CD4-positive, CD25-positive, alpha-beta regulatory T cell (primary cell): ENCODE measurements at regions not wholly inside any gene's neighbourhood (a gene's known extent, or its start where the extent isn't known, plus 50 kb on each side); places are given as distances from the start of the nearest gene placed in this dataset.
"Not testable (repeated sequence)": the region's sequence is repeated elsewhere in the genome, so short reads cannot be mapped to it uniquely, and the experiment has no call there.

ENCODE experiments used
- ATAC-seq, 2 donors: fragments of 150-1000 bp; cut with Tn5 transposase; one replicate each; pipeline ENCODE4 v1.10.0; 2021; ENCODE audit warnings: low read depth in 2 of 2, moderate number of reproducible peaks in 2 of 2, moderate library complexity in 1 of 2
- DNase-seq, 3 donors: peaks; one replicate each; pipeline versions ENCODE4 v3.0.0 to v3.0.0-alpha.2; 2012 to 2022; ENCODE audit warnings: mixed read lengths in 1 of 3
- H3K27ac ChIP-seq: one replicate; pipeline ENCODE4 v1.7.0; 2013; ENCODE audit warnings: mild to moderate bottlenecking, low read length; ENCODE audit not compliant: insufficient read depth, poor library complexity, severe bottlenecking
- H3K27me3 ChIP-seq: one replicate; pipeline ENCODE4 v1.7.0; 2013; ENCODE audit warnings: low read length; ENCODE audit not compliant: control insufficient read depth, insufficient read depth
- H3K36me3 ChIP-seq: one replicate; pipeline ENCODE4 v1.7.0; 2013; ENCODE audit warnings: mild to moderate bottlenecking, low read length, moderate library complexity; ENCODE audit not compliant: control insufficient read depth, insufficient read depth
- H3K4me1 ChIP-seq: 2 replicates; pipeline ENCODE4 v1.7.0; 2013; ENCODE audit warnings: mild to moderate bottlenecking, low read length; ENCODE audit not compliant: insufficient read depth, control insufficient read depth, poor library complexity, severe bottlenecking
- H3K4me3 ChIP-seq: one replicate; pipeline ENCODE4 v1.7.0; 2013; ENCODE audit warnings: low read depth, mild to moderate bottlenecking, low read length, moderate library complexity
- H3K9me3 ChIP-seq, 2 experiments: 1 replicate in 1 of 2; 2 replicates in 1 of 2; pipeline ENCODE4 v1.7.0; 2013; ENCODE audit warnings: low read length in 2 of 2, mild to moderate bottlenecking in 1 of 2, moderate library complexity in 1 of 2; ENCODE audit not compliant: control insufficient read depth in 2 of 2
- H3K27ac Mint-ChIP-seq, 3 donors: one replicate each; pipeline ENCODE4 v1.8.0; 2020 to 2022; ENCODE audit warnings: mild to moderate bottlenecking in 3 of 3, mixed read lengths in 3 of 3, moderate library complexity in 2 of 3
- H3K27me3 Mint-ChIP-seq: one replicate; pipeline ENCODE4 v1.8.0; 2022; ENCODE audit warnings: mild to moderate bottlenecking, mixed read lengths
- H3K36me3 Mint-ChIP-seq: one replicate; pipeline ENCODE4 v1.8.0; 2020; ENCODE audit warnings: mixed read lengths
- H3K4me1 Mint-ChIP-seq, 4 donors: one replicate each; pipeline ENCODE4 v1.8.0; 2020 to 2022; ENCODE audit warnings: mixed read lengths in 4 of 4, mild to moderate bottlenecking in 1 of 4
- H3K4me3 Mint-ChIP-seq, 4 donors: one replicate each; pipeline ENCODE4 v1.8.0; 2020 to 2022; ENCODE audit warnings: mild to moderate bottlenecking in 4 of 4, mixed read lengths in 4 of 4, moderate library complexity in 3 of 4
- H3K9me3 Mint-ChIP-seq, 7 donors: one replicate each; pipeline ENCODE4 v1.8.0; 2020 to 2022; ENCODE audit warnings: mixed read lengths in 7 of 7, mild to moderate bottlenecking in 3 of 7, moderate library complexity in 2 of 7

DNA sequence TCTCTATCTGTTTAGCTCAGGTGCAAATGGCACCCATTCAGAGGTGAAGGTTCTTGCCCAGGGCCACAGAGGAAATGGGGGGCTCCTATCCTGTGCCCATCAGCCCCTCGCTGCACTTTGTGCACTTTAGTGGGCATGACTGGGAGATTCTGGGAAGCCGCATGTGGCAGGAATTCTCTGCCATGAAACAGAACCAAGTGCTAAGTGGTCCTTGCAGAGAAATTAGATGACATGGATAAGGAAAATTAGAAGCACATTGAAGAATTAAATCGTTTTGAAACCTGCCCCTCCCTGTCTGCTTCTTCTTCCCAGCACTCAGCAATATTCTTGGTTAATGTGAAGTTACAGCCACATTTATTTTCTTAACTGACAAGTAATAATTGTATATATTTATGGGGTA lies 185.2 kb upstream of the RTL1 start:
- H3K36me3 ChIP-seq = no peaks in the 10 kb centered on the region
- Mint-ChIP-seq H3K4me1 (no peaks in the 10 kb centered on the region), H3K27me3 (peaks cover 27% of the 10 kb centered on the region), H3K27ac (no peak overlapping the region), H3K4me3 (no peak overlapping the region), H3K36me3 (no peaks in the 10 kb centered on the region), H3K9me3 (peaks cover 0 to 4% (median 0%) of the 10 kb centered on the region in 7 donors)
- H3K9me3 ChIP-seq = no peaks in the 10 kb centered on the region
- no peak overlapping the region for H3K4me3 ChIP-seq
- no peaks in the 10 kb centered on the region for H3K27me3 ChIP-seq
- ATAC-seq = no peak
- DNase-seq = no peak
- H3K4me1 ChIP-seq = no peaks in the 10 kb centered on the region
- no peak overlapping the region for H3K27ac ChIP-seq

DNA sequence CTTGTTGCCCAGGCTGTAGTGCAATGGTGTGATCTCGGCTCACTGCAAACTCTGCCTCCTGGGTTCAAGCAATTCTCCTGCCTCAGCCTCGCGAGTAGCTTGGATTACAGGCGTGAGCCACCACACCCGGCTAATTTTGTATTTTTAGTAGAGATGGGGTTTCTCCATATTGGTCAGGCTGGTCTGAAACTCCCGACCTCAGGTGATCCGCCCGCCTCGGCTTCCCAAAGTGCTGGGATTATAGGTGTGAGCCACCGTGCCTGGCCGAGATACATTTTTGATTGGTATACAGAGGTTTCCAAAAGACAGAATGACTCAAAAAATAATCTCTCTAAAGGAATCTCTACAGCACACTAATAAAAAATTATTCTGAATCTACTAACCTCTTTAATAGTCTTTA lies 187.0 kb upstream of the RTL1 start:
- H3K27me3 ChIP-seq, ATAC-seq, H3K27ac ChIP-seq, H3K27ac Mint-ChIP-seq, H3K9me3 Mint-ChIP-seq, DNase-seq, H3K9me3 ChIP-seq, H3K36me3 Mint-ChIP-seq, H3K4me1 ChIP-seq, H3K36me3 ChIP-seq, H3K4me3 Mint-ChIP-seq, H3K4me3 ChIP-seq, H3K4me1 Mint-ChIP-seq: not testable (repeated sequence)
- peaks cover 26% of the 10 kb centered on the region for H3K27me3 Mint-ChIP-seq

DNA sequence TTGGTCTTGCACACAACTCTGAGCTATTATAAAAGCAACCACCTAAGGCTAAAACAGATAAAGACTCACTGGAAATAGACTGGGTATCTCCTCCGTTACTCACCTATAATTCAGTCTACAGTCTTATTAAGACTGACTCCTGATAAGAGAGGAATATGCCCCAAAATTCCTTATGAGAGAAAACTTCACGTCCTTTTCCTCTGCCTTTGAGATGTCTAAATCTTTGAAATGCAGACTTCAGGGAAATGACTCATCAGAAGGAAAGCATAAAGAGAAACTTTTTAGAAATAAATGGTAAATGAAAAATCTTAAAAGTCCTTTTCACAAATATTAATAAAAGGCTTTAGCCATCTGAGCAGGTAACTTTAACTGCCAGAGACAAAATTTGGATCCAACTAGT lies 187.5 kb upstream of the RTL1 start:
- no peaks in the 10 kb centered on the region for H3K9me3 ChIP-seq
- Mint-ChIP-seq H3K9me3 (peaks cover 0 to 2% (median 0%) of the 10 kb centered on the region in 7 donors), H3K4me1 (no peaks in the 10 kb centered on the region), H3K27me3 (peaks cover 26% of the 10 kb centered on the region), H3K36me3 (no peaks in the 10 kb centered on the region), H3K27ac (no peak overlapping the region), H3K4me3 (no peak overlapping the region)
- ATAC-seq = no peak
- no peak overlapping the region for H3K27ac ChIP-seq
- H3K27me3 ChIP-seq = no peaks in the 10 kb centered on the region
- no peaks in the 10 kb centered on the region for H3K4me1 ChIP-seq
- no peak for DNase-seq
- no peak overlapping the region for H3K4me3 ChIP-seq
- no peaks in the 10 kb centered on the region for H3K36me3 ChIP-seq

DNA sequence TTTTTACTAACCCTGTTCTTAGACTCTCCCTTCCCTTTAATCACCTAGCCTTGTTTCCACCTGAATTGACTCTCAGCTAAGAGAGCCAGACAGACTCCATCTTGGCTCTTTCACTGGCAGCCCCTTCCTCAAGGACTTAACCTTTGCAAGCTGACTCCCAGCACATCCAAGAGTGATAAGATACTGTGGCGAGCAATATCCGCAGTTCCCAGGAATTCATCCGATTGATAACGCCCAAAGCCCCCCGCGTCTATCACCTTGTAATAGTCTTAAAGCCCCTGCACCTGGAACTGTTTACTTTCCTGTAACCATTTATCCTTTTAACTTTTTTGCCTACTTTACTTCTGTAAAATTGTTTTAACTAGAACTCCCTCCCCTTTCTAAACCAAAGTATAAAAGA lies 191.4 kb upstream of the RTL1 start:
- H3K4me3 ChIP-seq, H3K36me3 ChIP-seq, H3K4me3 Mint-ChIP-seq, H3K36me3 Mint-ChIP-seq, H3K9me3 ChIP-seq, H3K27me3 ChIP-seq, H3K4me1 ChIP-seq, H3K9me3 Mint-ChIP-seq, H3K4me1 Mint-ChIP-seq, ATAC-seq, DNase-seq, H3K27ac Mint-ChIP-seq, H3K27ac ChIP-seq: not testable (repeated sequence)
- H3K27me3 Mint-ChIP-seq = peaks cover 16% of the 10 kb centered on the region

DNA sequence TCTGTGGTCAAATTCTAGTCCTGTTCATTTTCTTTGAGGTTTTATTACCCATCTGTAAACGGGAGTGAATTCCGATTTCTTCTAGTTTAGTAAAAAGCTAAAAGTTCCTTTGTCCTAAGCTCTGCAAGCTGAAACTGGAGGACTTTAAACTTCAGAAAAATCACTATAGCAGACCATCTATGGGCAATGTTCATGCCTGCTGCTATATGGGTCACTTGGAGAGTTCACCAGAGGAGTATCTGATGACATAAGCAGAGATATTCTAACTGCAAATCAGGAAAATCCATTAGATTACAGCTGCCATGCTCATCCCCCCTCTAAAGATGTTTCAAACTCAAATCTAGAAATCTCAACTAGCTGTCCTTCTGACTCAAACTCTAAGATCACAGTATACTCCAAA lies 193.0 kb upstream of the RTL1 start:
- Histone ChIP-seq H3K36me3 (no peaks in the 10 kb centered on the region), H3K27me3 (no peaks in the 10 kb centered on the region), H3K4me1 (no peaks in the 10 kb centered on the region), H3K4me3 (no peak overlapping the region), H3K27ac (no peak overlapping the region), H3K9me3 (no peaks in the 10 kb centered on the region)
- no peak overlapping the region for H3K27ac Mint-ChIP-seq
- H3K36me3 Mint-ChIP-seq = no peaks in the 10 kb centered on the region
- H3K4me3 Mint-ChIP-seq = no peak overlapping the region
- no peaks in the 10 kb centered on the region for H3K4me1 Mint-ChIP-seq
- H3K9me3 Mint-ChIP-seq = peaks cover 0 to 4% (median 0%) of the 10 kb centered on the region in 7 donors
- DNase-seq (no peak), ATAC-seq (no peak)
- peaks cover 12% of the 10 kb centered on the region for H3K27me3 Mint-ChIP-seq

DNA sequence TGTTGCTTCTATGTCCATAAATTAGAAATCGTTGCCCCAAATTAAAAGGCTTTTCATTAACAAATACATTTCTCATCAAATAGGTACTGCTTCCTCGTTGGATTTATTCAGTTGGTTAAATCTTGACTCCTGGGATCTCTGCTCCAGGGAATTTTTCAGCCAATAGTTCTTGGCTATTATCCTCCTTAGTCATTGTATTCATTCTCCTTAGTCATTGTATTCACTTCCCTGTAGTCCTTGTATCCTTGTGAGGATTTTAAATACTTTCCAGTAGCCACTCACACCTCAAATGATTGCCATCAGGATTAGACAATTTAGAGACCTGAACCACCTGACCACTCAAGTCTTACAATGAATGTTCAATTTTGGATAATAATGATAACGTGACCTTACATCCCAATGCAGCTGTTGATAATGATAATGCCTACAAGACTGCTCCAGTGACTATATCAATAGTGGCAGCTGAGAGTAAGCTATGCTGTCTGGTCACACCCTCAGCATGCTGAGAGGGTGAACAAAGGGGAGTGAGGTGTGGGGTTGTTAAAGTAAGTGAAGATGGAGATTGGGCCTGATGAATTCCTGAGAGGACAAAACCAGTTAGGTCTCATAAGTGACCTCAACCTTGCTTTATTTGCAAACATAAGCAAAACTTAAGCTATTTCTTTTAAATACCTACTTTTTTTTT lies 193.7 kb upstream of the RTL1 start:
- H3K4me1 ChIP-seq = no peaks in the 10 kb centered on the region
- Mint-ChIP-seq H3K4me1 (no peaks in the 10 kb centered on the region), H3K9me3 (peaks cover 0 to 4% (median 0%) of the 10 kb centered on the region in 7 donors), H3K4me3 (no peak overlapping the region), H3K27ac (no peak overlapping the region), H3K27me3 (peaks cover 12% of the 10 kb centered on the region), H3K36me3 (no peaks in the 10 kb centered on the region)
- H3K9me3 ChIP-seq = no peaks in the 10 kb centered on the region
- no peaks in the 10 kb centered on the region for H3K27me3 ChIP-seq
- H3K4me3 ChIP-seq = no peak overlapping the region
- no peaks in the 10 kb centered on the region for H3K36me3 ChIP-seq
- ATAC-seq = no peak
- DNase-seq = no peak
- no peak overlapping the region for H3K27ac ChIP-seq

DNA sequence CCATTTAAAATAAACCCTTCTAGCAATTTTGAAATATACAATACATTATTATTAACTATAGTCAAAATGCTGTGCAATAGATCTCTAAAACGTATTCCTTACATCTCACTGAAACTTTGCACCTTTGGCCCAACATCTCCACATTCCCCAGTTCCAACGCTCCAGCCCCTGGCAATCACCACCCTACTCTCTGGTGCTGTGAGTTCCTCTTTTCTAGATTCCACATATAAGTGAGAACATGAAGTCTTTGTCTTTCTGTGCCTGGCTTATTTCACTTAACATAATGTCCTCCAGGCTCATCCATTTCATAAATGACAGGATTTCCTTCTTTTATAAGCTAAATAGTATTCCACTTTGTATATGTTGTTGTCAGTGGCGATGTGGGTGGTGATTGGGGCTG lies 194.7 kb upstream of the RTL1 start:
- H3K9me3 ChIP-seq = no peaks in the 10 kb centered on the region
- DNase-seq = no peak
- H3K9me3 Mint-ChIP-seq = peaks cover 0 to 4% (median 0%) of the 10 kb centered on the region in 7 donors

DNA sequence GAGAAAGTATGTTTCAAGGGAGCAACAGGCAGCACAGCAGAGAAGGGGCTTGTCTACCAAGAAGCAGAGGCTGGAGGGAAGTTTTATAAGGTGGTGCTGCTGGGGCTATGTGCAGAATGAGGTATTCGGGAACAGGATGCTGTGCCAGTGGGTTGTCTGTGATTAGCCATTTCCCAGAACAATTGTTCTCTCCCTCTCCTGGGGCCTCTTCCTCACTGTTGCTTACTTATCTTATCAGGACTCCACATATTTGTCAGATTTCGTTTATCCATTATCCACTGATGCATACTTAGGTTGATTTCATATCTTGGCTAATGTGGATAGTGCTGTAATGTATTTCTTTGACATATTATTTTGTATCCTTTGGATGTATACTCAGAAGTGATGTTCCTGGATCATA lies 195.1 kb upstream of the RTL1 start:
- H3K36me3 Mint-ChIP-seq = no peaks in the 10 kb centered on the region
- peaks cover 8% of the 10 kb centered on the region for H3K27me3 Mint-ChIP-seq
- H3K9me3 Mint-ChIP-seq = peaks cover 0 to 4% (median 0%) of the 10 kb centered on the region in 7 donors
- H3K4me3 ChIP-seq = no peak overlapping the region
- no peaks in the 10 kb centered on the region for H3K4me1 ChIP-seq
- no peak overlapping the region for H3K27ac ChIP-seq
- H3K27ac Mint-ChIP-seq = no peak overlapping the region
- no peaks in the 10 kb centered on the region for H3K27me3 ChIP-seq
- H3K36me3 ChIP-seq = no peaks in the 10 kb centered on the region
- H3K9me3 ChIP-seq = no peaks in the 10 kb centered on the region
- no peak for DNase-seq
- no peak overlapping the region for H3K4me3 Mint-ChIP-seq
- ATAC-seq = no peak
- H3K4me1 Mint-ChIP-seq = no peaks in the 10 kb centered on the region

More for the DNA sequence above, 194.7 kb upstream of the RTL1 start:
- Mint-ChIP-seq H3K27me3 (peaks cover 8% of the 10 kb centered on the region), H3K36me3 (no peaks in the 10 kb centered on the region), H3K4me3 (no peak overlapping the region), H3K27ac (no peak overlapping the region), H3K4me1 (no peaks in the 10 kb centered on the region)
- H3K4me3 ChIP-seq = no peak overlapping the region
- H3K27me3 ChIP-seq = no peaks in the 10 kb centered on the region
- no peaks in the 10 kb centered on the region for H3K36me3 ChIP-seq
- no peak for ATAC-seq
- no peaks in the 10 kb centered on the region for H3K4me1 ChIP-seq
- no peak overlapping the region for H3K27ac ChIP-seq
